GM23338 (cell line): ENCODE measurements at regions not wholly inside any gene's neighbourhood (a gene's known extent, or its start where the extent isn't known, plus 50 kb on each side); places are given as distances from the start of the nearest gene placed in this dataset.

Source experiments
- ATAC-seq: fragments of 200-7000 bp; cut with Tn5 transposase; 3 replicates; pipeline ENCODE4 v1.9.1; 2020
- DNase-seq: peaks from one replicate; pipeline ENCODE4 v3.0.0-alpha.2; 2015; ENCODE audit warnings: low spot score
- H2AFZ ChIP-seq: fragments of 200-600 bp; sonication (generic); 2 replicates; pipeline ENCODE4 v1.8.0; 2016; ENCODE audit warnings: antibody characterized with exemption, mild to moderate bottlenecking, moderate library complexity
- H3F3A ChIP-seq: fragments of 200-600 bp; sonication (generic); replicated peaks from 2 replicates; pipeline ENCODE4 v1.8.0; 2017; ENCODE audit warnings: antibody characterized with exemption, mixed run types, low read depth
- H3K27ac ChIP-seq: fragments of 200-600 bp; sonication (generic); 2 replicates; pipeline ENCODE4 v1.6.1; 2016; ENCODE audit warnings: low read depth
- H3K27me3 ChIP-seq: fragments of 200-600 bp; sonication (generic); 2 replicates; pipeline ENCODE4 v1.8.0; 2016; ENCODE audit warnings: mild to moderate bottlenecking, mixed run types, moderate library complexity; ENCODE audit not compliant: insufficient read depth
- H3K36me3 ChIP-seq: fragments of 200-600 bp; sonication (generic); 2 replicates; pipeline ENCODE4 v1.8.0; 2016; ENCODE audit warnings: mild to moderate bottlenecking; ENCODE audit not compliant: insufficient read depth
- H3K4me1 ChIP-seq: fragments of 200-600 bp; sonication (generic); 2 replicates; pipeline ENCODE4 v1.8.0; 2016; ENCODE audit warnings: mild to moderate bottlenecking, moderate library complexity; ENCODE audit not compliant: insufficient read depth
- H3K4me2 ChIP-seq: fragments of 200-600 bp; sonication (generic); 2 replicates; pipeline ENCODE4 v1.7.1; 2017; ENCODE audit warnings: mixed run types
- H3K4me3 ChIP-seq: fragments of 200-600 bp; sonication (generic); 2 replicates; pipeline ENCODE4 v1.6.1; 2016; ENCODE audit warnings: mixed run types
- H3K79me2 ChIP-seq: fragments of 200-600 bp; sonication (generic); replicated peaks from 2 replicates; pipeline ENCODE4 v1.8.0; 2017; ENCODE audit warnings: mild to moderate bottlenecking; ENCODE audit not compliant: insufficient read depth
- H3K9me2 ChIP-seq: fragments of 200-600 bp; sonication (generic); 2 replicates; pipeline ENCODE4 v1.8.0; 2017; ENCODE audit not compliant: insufficient read depth
- H4K20me1 ChIP-seq: fragments of 200-600 bp; sonication (generic); replicated peaks from 2 replicates; pipeline ENCODE4 v1.8.0; 2017; ENCODE audit warnings: mild to moderate bottlenecking; ENCODE audit not compliant: insufficient read depth
- H3K27ac Mint-ChIP-seq: 2 replicates; pipeline ENCODE4 v1.8.0; 2020; ENCODE audit warnings: inconsistent platforms, mild to moderate bottlenecking, moderate library complexity, mixed read lengths
- H3K27me3 Mint-ChIP-seq: 3 replicates; pipeline ENCODE4 v1.8.0; 2022; ENCODE audit warnings: low read depth, mild to moderate bottlenecking, moderate library complexity, mixed read lengths, inconsistent platforms; ENCODE audit not compliant: insufficient read depth, poor library complexity
- H3K36me3 Mint-ChIP-seq: 3 replicates; pipeline ENCODE4 v1.8.0; 2021; ENCODE audit warnings: low read depth, mild to moderate bottlenecking, inconsistent platforms, moderate library complexity, mixed read lengths
- H3K4me1 Mint-ChIP-seq: 3 replicates; pipeline ENCODE4 v1.8.0; 2020; ENCODE audit warnings: mild to moderate bottlenecking, inconsistent platforms, mixed read lengths
- H3K4me3 Mint-ChIP-seq: 3 replicates; pipeline ENCODE4 v1.8.0; 2021; ENCODE audit warnings: moderate library complexity, mild to moderate bottlenecking, inconsistent platforms, mixed read lengths
- H3K9me3 Mint-ChIP-seq: 3 replicates; pipeline ENCODE4 v1.8.0; 2020; ENCODE audit warnings: moderate library complexity, mild to moderate bottlenecking, inconsistent platforms, mixed read lengths
- CREB1 ChIP-seq: fragments of 250-450 bp; sonication (Bioruptor Pico); IDR thresholded peaks from 2 replicates; pipeline ENCODE4 v1.5.0; 2020; ENCODE audit warnings: low read depth, mild to moderate bottlenecking, moderate library complexity
- CTCF ChIP-seq, 2 experiments: fragments of 200-600 bp in 1 of 2; sonication (generic) in 1 of 2; conservative IDR thresholded peaks; 2 replicates each; pipeline versions ENCODE4 v1.5.1 to v1.6.1; 2016 to 2017; ENCODE audit warnings: antibody characterized with exemption in 2 of 2, low read depth in 2 of 2, mild to moderate bottlenecking in 2 of 2, moderate library complexity in 1 of 2
- EZH2 ChIP-seq: fragments of 200-600 bp; sonication (generic); IDR thresholded peaks from one replicate; pipeline ENCODE4 v1.8.0; 2017; ENCODE audit warnings: antibody characterized with exemption, mild to moderate bottlenecking, low read depth; ENCODE audit not compliant: unreplicated experiment
- EZH2phosphoT487 ChIP-seq: fragments of 200-600 bp; sonication (generic); IDR thresholded peaks from one replicate; pipeline ENCODE4 v1.8.1; 2018; ENCODE audit warnings: antibody characterized with exemption; ENCODE audit not compliant: unreplicated experiment
- JUNB ChIP-seq: IDR thresholded peaks from one replicate; pipeline ENCODE4 v1.6.1; 2016; ENCODE audit warnings: antibody characterized with exemption; ENCODE audit not compliant: unreplicated experiment
- POLR2AphosphoS5 ChIP-seq: IDR thresholded peaks from 2 replicates; pipeline ENCODE4 v1.6.1; 2016; ENCODE audit warnings: antibody characterized with exemption, low read depth
- REST ChIP-seq: IDR thresholded peaks from one replicate; pipeline ENCODE4 v1.6.1; 2018; ENCODE audit warnings: antibody characterized with exemption; ENCODE audit not compliant: unreplicated experiment
- STAT1 ChIP-seq: IDR thresholded peaks from one replicate; pipeline ENCODE4 v1.6.1; 2016; ENCODE audit warnings: antibody characterized with exemption; ENCODE audit not compliant: unreplicated experiment

- TF ChIP-seq CTCF (conservative IDR thresholded peaks at IDR 0.05; ENCODE audit: low read depth in 2 of 2) (no peak), EZH2phosphoT487 (no peak), EZH2 (no peak), JUNB (no peak), STAT1 (no peak), REST (no peak)
Measured at GRCh38 chr6:76631622-76632021, 559.2 kb upstream of the IMPG1 start (continued).

GRCh38 chr6:76615395-76615794 is 542.9 kb upstream of the IMPG1 start:
- Mint-ChIP-seq H3K27ac (0 out of 2 replicates have a peak overlapping the region, but pooled peaks have one; percentile 47), H3K4me3 (no peak overlapping the region), H3K36me3 (peaks cover 4% of the 10 kb centered on the region; the same call in 1 of the 3 replicates), H3K9me3 (no peaks in the 10 kb centered on the region), H3K27me3 (no peaks in the 10 kb centered on the region), H3K4me1 (peaks cover 43% of the 10 kb centered on the region)
- TF ChIP-seq CREB1 (CRISPR knock-in tag): no peak
- TF ChIP-seq EZH2phosphoT487: no peak
- peak in 1 of 2 experiments; percentile 39; a peak in 2 of 4 replicates for TF ChIP-seq CTCF (conservative IDR thresholded peaks at IDR 0.05; ENCODE audit: low read depth in 2 of 2)
- no peak for TF ChIP-seq POLR2AphosphoS5
- no peaks in the 10 kb centered on the region for H3K79me2 ChIP-seq
- no peak for DNase-seq
- H3K4me3 ChIP-seq: no peak overlapping the region
- H2AFZ ChIP-seq: no peak overlapping the region
- no peaks in the 10 kb centered on the region for H3K27me3 ChIP-seq
- H3K4me1 ChIP-seq: peaks cover 28% of the 10 kb centered on the region
- H3F3A ChIP-seq: no peaks in the 10 kb centered on the region
- H3K4me2 ChIP-seq: no peak overlapping the region
- no peak overlapping the region for H3K27ac ChIP-seq
- no peaks in the 10 kb centered on the region for H3K9me2 ChIP-seq
- H3K36me3 ChIP-seq: no peaks in the 10 kb centered on the region
- no peaks in the 10 kb centered on the region for H4K20me1 ChIP-seq
- peak; percentile 33; the same call in 2 of the 3 replicates for ATAC-seq
